ENCODE measurements at regions not wholly inside any gene's neighbourhood (a gene's known extent, or its start where the extent isn't known, plus 50 kb on each side); places are given as distances from the start of the nearest gene placed in this dataset.

- no peaks in the 10 kb centered on the region for H3K9me3 ChIP-seq (ENCODE audit: control insufficient read depth in 1 of 2, insufficient read depth in 1 of 2, low read length in 2 of 2)
- H3K27ac ChIP-seq (ENCODE audit: low read depth in 1 of 2, low read length in 2 of 2) = no peak overlapping the region
- Mint-ChIP-seq H3K9me3 (peaks cover 10% of the 10 kb centered on the region), H3K4me3 (no peak overlapping the region), H3K4me1 (ENCODE audit: low read depth) (no peaks in the 10 kb centered on the region), H3K36me3 (ENCODE audit: low read depth) (no peaks in the 10 kb centered on the region), H3K27ac (no peak overlapping the region), H3K27me3 (no peaks in the 10 kb centered on the region)
- DNase-seq = no peak
- ATAC-seq (ENCODE audit: poor library complexity) = no peak
- intact Hi-C loops (cut with DNase I, micrococcal nuclease) = no loop called here
- no peaks in the 10 kb centered on the region for H3K4me1 ChIP-seq (ENCODE audit: insufficient read depth, low read length)
- H3K27me3 ChIP-seq (ENCODE audit: control insufficient read depth in 1 of 2, insufficient read depth in 2 of 2, low read length in 2 of 2) = no peaks in the 10 kb centered on the region
- H3K4me3 ChIP-seq (ENCODE audit: low read length) = no peak overlapping the region
- CTCF ChIA-PET = no interaction called here
- TF ChIP-seq CTCF (IDR thresholded peaks at IDR 0.05) = no peak
- no peaks in the 10 kb centered on the region for H3K36me3 ChIP-seq (ENCODE audit: insufficient read depth, low read length)
- POLR2A ChIA-PET = no interaction called here
These were observed 354.9 kb upstream of the ISL1 start for GRCh38 chr5:51028394-51028793.

GRCh38 chr5:51033215-51033614 is 350.0 kb upstream of the ISL1 start:
- H3K36me3 Mint-ChIP-seq (ENCODE audit: low read depth) = no peaks in the 10 kb centered on the region
- no peak for TF ChIP-seq CTCF (IDR thresholded peaks at IDR 0.05)
- H3K4me1 Mint-ChIP-seq (ENCODE audit: low read depth) = no peaks in the 10 kb centered on the region
- peaks cover 3% of the 10 kb centered on the region for H3K9me3 Mint-ChIP-seq
- Histone ChIP-seq H3K27me3 (ENCODE audit: control insufficient read depth in 1 of 2, insufficient read depth in 2 of 2, low read length in 2 of 2) (no peaks in the 10 kb centered on the region), H3K9me3 (ENCODE audit: control insufficient read depth in 1 of 2, insufficient read depth in 1 of 2, low read length in 2 of 2) (no peaks in the 10 kb centered on the region), H3K27ac (ENCODE audit: low read depth in 1 of 2, low read length in 2 of 2) (no peak overlapping the region), H3K4me3 (ENCODE audit: low read length) (no peak overlapping the region), H3K4me1 (ENCODE audit: insufficient read depth, low read length) (no peaks in the 10 kb centered on the region), H3K36me3 (ENCODE audit: insufficient read depth, low read length) (no peaks in the 10 kb centered on the region)
- ATAC-seq (ENCODE audit: poor library complexity) = no peak
- no peak overlapping the region for H3K4me3 Mint-ChIP-seq
- POLR2A ChIA-PET = no interaction called here
- no peak for DNase-seq
- H3K27ac Mint-ChIP-seq = no peak overlapping the region
- no peaks in the 10 kb centered on the region for H3K27me3 Mint-ChIP-seq
- intact Hi-C loops (cut with DNase I, micrococcal nuclease) = no loop called here
- CTCF ChIA-PET = no interaction called here

- no peak for ATAC-seq (ENCODE audit: poor library complexity)
- no peaks in the 10 kb centered on the region for H3K36me3 ChIP-seq (ENCODE audit: insufficient read depth, low read length)
- TF ChIP-seq CTCF (IDR thresholded peaks at IDR 0.05) = no peak
- H3K27ac Mint-ChIP-seq = no peak overlapping the region
- H3K4me3 Mint-ChIP-seq = no peak overlapping the region
- ChIA-PET POLR2A (no interaction called here), CTCF (no interaction called here)
- H3K9me3 ChIP-seq (ENCODE audit: control insufficient read depth in 1 of 2, insufficient read depth in 1 of 2, low read length in 2 of 2) = no peaks in the 10 kb centered on the region
- H3K9me3 Mint-ChIP-seq = no peaks in the 10 kb centered on the region
- H3K27me3 Mint-ChIP-seq = no peaks in the 10 kb centered on the region
- intact Hi-C loops (cut with DNase I, micrococcal nuclease) = no loop called here
- no peaks in the 10 kb centered on the region for H3K4me1 ChIP-seq (ENCODE audit: insufficient read depth, low read length)
- H3K27me3 ChIP-seq (ENCODE audit: control insufficient read depth in 1 of 2, insufficient read depth in 2 of 2, low read length in 2 of 2) = no peaks in the 10 kb centered on the region
- H3K27ac ChIP-seq (ENCODE audit: low read depth in 1 of 2, low read length in 2 of 2) = no peak overlapping the region
- H3K36me3 Mint-ChIP-seq (ENCODE audit: low read depth) = no peaks in the 10 kb centered on the region
- no peak for DNase-seq
- H3K4me3 ChIP-seq (ENCODE audit: low read length) = no peak overlapping the region
- no peaks in the 10 kb centered on the region for H3K4me1 Mint-ChIP-seq (ENCODE audit: low read depth)
These were observed 348.9 kb upstream of the ISL1 start for GRCh38 chr5:51034222-51034901.
